ENCODE measurements at regions not wholly inside any gene's neighbourhood (a gene's known extent, or its start where the extent isn't known, plus 50 kb on each side); places are given as distances from the start of the nearest gene placed in this dataset.

GRCh38 chr7:136370137-136370536 is 393.0 kb upstream of the MTPN start:
- TF ChIP-seq CTCF (IDR thresholded peaks at IDR 0.05) = no peak
- no peak for TF ChIP-seq EZH2 (IDR thresholded peaks at IDR 0.05; ENCODE audit: borderline replicate concordance, insufficient read depth, low read depth, low read length, poor library complexity, severe bottlenecking)

Data from B cell (primary cell).